Coronary artery (tissue), 2 donors: ENCODE measurements at regions not wholly inside any gene's neighbourhood (a gene's known extent, or its start where the extent isn't known, plus 50 kb on each side); places are given as distances from the start of the nearest gene placed in this dataset.

Experiments
- DNase-seq: peaks from one replicate; pipeline ENCODE4 v3.0.0-alpha.2; 2017; ENCODE audit warnings: low spot score
- H3K27ac ChIP-seq, 2 donors: fragments of 200-600 bp; sonication (generic); one replicate each; pipeline ENCODE4 v1.5.1; 2016 to 2019
- H3K4me3 ChIP-seq: fragments of 200-600 bp; sonication (generic); 2 replicates; pipeline ENCODE4 v1.5.1; 2016; ENCODE audit warnings: mild to moderate bottlenecking, moderate library complexity
- CTCF ChIP-seq: fragments of 200-600 bp; sonication (generic); IDR thresholded peaks from one replicate; pipeline ENCODE4 v1.5.1; 2019; ENCODE audit warnings: antibody characterized with exemption

DNA sequence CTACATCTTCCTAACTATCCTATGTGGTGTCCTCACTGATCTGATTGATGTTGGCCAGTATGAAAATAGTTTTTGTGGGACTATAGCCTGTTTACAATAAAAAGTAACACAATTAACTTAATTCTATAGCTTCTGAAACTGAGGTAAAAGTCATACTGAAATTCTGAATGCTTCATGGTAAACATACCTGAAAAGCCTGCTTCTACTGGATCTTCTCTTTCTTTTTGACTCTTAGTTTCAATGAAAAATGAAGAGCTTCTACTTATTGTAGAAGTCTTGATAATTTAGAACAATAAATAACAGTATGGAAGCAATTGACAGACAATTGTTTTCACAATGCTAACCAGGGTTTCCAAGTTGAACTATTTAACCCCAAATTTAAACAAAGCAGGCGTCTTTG is 383.9 kb upstream of the MMS22L start:
- no peak for TF ChIP-seq CTCF
- no peak overlapping the region for H3K27ac ChIP-seq
- no peak overlapping the region for H3K4me3 ChIP-seq
- DNase-seq, result no peak

GRCh38 chr6:97668716-97669115 is 385.7 kb upstream of the MMS22L start:
- no peak for DNase-seq
- peak overlapping the region; percentile 60 for H3K4me3 ChIP-seq
- H3K27ac ChIP-seq, result no peak overlapping the region
- TF ChIP-seq CTCF, result no peak

GRCh38 chr6:97669191-97670031 is 386.4 kb upstream of the MMS22L start:
- no peak for DNase-seq
- Histone ChIP-seq H3K4me3 (peak overlapping the region; percentile 60), H3K27ac (no peak overlapping the region)
- TF ChIP-seq CTCF, result no peak

GRCh38 chr6:97674802-97675201 is 391.8 kb upstream of the MMS22L start:
- DNase-seq, result no peak
- no peak for TF ChIP-seq CTCF
- H3K4me3 ChIP-seq, result no peak overlapping the region
- H3K27ac ChIP-seq, result no peak overlapping the region

GRCh38 chr6:97677626-97678025 is 394.6 kb upstream of the MMS22L start:
- TF ChIP-seq CTCF, result no peak
- Histone ChIP-seq H3K27ac (no peak overlapping the region), H3K4me3 (no peak overlapping the region)
- DNase-seq, result no peak

GRCh38 chr6:97687916-97688315 is 404.9 kb upstream of the MMS22L start:
- Histone ChIP-seq H3K27ac (no peak overlapping the region), H3K4me3 (no peak overlapping the region)
- no peak for TF ChIP-seq CTCF
- no peak for DNase-seq

GRCh38 chr6:97689078-97689754 is 406.2 kb upstream of the MMS22L start:
- no peak for DNase-seq
- TF ChIP-seq CTCF, result no peak

More at GRCh38 chr6:97689078-97689754, 406.2 kb upstream of the MMS22L start:
- Histone ChIP-seq H3K4me3 (no peak overlapping the region), H3K27ac (no peak overlapping the region)
